IMR-90 (cell line): ENCODE measurements at regions not wholly inside any gene's neighbourhood (a gene's known extent, or its start where the extent isn't known, plus 50 kb on each side); places are given as distances from the start of the nearest gene placed in this dataset.

Source experiments
- ATAC-seq: fragments of 200-7000 bp; cut with Tn5 transposase; 2 replicates; pipeline ENCODE4 v1.9.1; 2020; ENCODE audit warnings: low read depth, mild to moderate bottlenecking, moderate library complexity
- BruUV-seq: library from RNA; stranded (reverse); fragments of 400-500 nt; replicated peaks from 2 replicates; lab custom pipeline; 2021; lab: Mats Ljungman, UMichigan
- CTCF ChIA-PET: fragments of 300-600 bp; formaldehyde crosslinking; extraction: SDS; loops from one replicate; lab custom pipeline; 2021; ENCODE audit warnings: antibody characterized with exemption; lab: Yijun Ruan, JAX
- POLR2A ChIA-PET: fragments of 300-600 bp; sonication (Branson Sonifier 250); formaldehyde crosslinking; loops from one replicate; lab custom pipeline; 2022; ENCODE audit warnings: antibody characterized with exemption; ENCODE audit not compliant: unreplicated experiment; lab: Charles Lee
- DNase-seq: peaks from one replicate; pipeline ENCODE4 v3.0.0; 2013
- H2AFZ ChIP-seq: replicated peaks from 2 replicates; pipeline ENCODE3; 2013; ENCODE audit warnings: low read length, mild to moderate bottlenecking; ENCODE audit not compliant: poor library complexity
- H2AK5ac ChIP-seq: 2 replicates; pipeline ENCODE4 v1.6.1; 2013; ENCODE audit warnings: low read depth, low read length, inconsistent platforms
- H2AK9ac ChIP-seq: replicated peaks from 2 replicates; pipeline ENCODE3; 2013; ENCODE audit warnings: mild to moderate bottlenecking, low read depth, low read length, moderate library complexity; ENCODE audit not compliant: poor library complexity
- H2BK120ac ChIP-seq: 2 replicates; pipeline ENCODE4 v1.6.1; 2013; ENCODE audit warnings: low read depth, low read length, inconsistent platforms
- H2BK15ac ChIP-seq: 3 replicates; pipeline ENCODE4 v1.6.1; 2013; ENCODE audit warnings: low read depth, low read length, inconsistent platforms
- H2BK20ac ChIP-seq: 2 replicates; pipeline ENCODE4 v1.6.1; 2013; ENCODE audit warnings: low read depth, mild to moderate bottlenecking, inconsistent platforms, low read length, moderate library complexity
- H2BK5ac ChIP-seq: 2 replicates; pipeline ENCODE4 v1.6.1; 2013; ENCODE audit warnings: mild to moderate bottlenecking, low read depth, low read length, inconsistent platforms; ENCODE audit not compliant: poor library complexity, severe bottlenecking
- H3K14ac ChIP-seq: replicated peaks from 2 replicates; pipeline ENCODE4 v1.6.1; 2013; ENCODE audit warnings: low read depth, low read length, inconsistent platforms
- H3K18ac ChIP-seq: 2 replicates; pipeline ENCODE4 v1.6.1; 2013; ENCODE audit warnings: low read depth, low read length, control low read depth
- H3K23ac ChIP-seq: 2 replicates; pipeline ENCODE4 v1.6.1; 2013; ENCODE audit warnings: low read depth, low read length, inconsistent platforms
- H3K27ac ChIP-seq: 2 replicates; pipeline ENCODE4 v1.5.1; 2013; ENCODE audit warnings: mild to moderate bottlenecking, control low read depth, low read length; ENCODE audit not compliant: insufficient read depth
- H3K27me3 ChIP-seq: 2 replicates; pipeline ENCODE4 v1.6.1; 2013; ENCODE audit warnings: low read length; ENCODE audit not compliant: control insufficient read depth, insufficient read depth
- H3K36me3 ChIP-seq: 2 replicates; pipeline ENCODE4 v1.6.1; 2013; ENCODE audit warnings: low read length, mixed read lengths; ENCODE audit not compliant: control insufficient read depth, insufficient read depth
- H3K4ac ChIP-seq: 2 replicates; pipeline ENCODE4 v1.6.1; 2013; ENCODE audit warnings: low read depth, low read length, inconsistent platforms
- H3K4me1 ChIP-seq: 2 replicates; pipeline ENCODE4 v1.6.1; 2013; ENCODE audit warnings: low read length, mixed read lengths; ENCODE audit not compliant: control insufficient read depth, insufficient read depth
- H3K4me2 ChIP-seq: 2 replicates; pipeline ENCODE4 v1.6.1; 2013; ENCODE audit warnings: low read depth, mild to moderate bottlenecking, control low read depth, low read length, moderate library complexity
- H3K4me3 ChIP-seq: 2 replicates; pipeline ENCODE4 v1.5.1; 2013; ENCODE audit warnings: low read depth, mild to moderate bottlenecking, control low read depth, low read length, moderate library complexity; ENCODE audit not compliant: insufficient read depth
- H3K56ac ChIP-seq: 2 replicates; pipeline ENCODE4 v1.6.1; 2013; ENCODE audit warnings: low read length, inconsistent platforms; ENCODE audit not compliant: insufficient read depth; ENCODE audit errors: extremely low read depth
- H3K79me1 ChIP-seq, 2 experiments: 2 replicates each; pipeline ENCODE4 v1.6.1; 2013; ENCODE audit warnings: low read length in 2 of 2, inconsistent platforms in 1 of 2, low read depth in 1 of 2
- H3K9ac ChIP-seq: 2 replicates; pipeline ENCODE4 v1.6.1; 2013; ENCODE audit warnings: low read depth, low read length, control low read depth
- H3K9me1 ChIP-seq: 2 replicates; pipeline ENCODE4 v1.6.1; 2013; ENCODE audit warnings: low read length, inconsistent platforms; ENCODE audit not compliant: insufficient read depth
- H3K9me3 ChIP-seq: 2 replicates; pipeline ENCODE4 v1.6.1; 2013; ENCODE audit warnings: low read length; ENCODE audit not compliant: control insufficient read depth, insufficient read depth
- H4K20me1 ChIP-seq: 2 replicates; pipeline ENCODE4 v1.6.1; 2013; ENCODE audit warnings: low read length, inconsistent platforms; ENCODE audit not compliant: insufficient read depth
- H4K5ac ChIP-seq: 2 replicates; pipeline ENCODE4 v1.6.1; 2013; ENCODE audit warnings: mild to moderate bottlenecking, low read depth, low read length, control low read depth
- H4K8ac ChIP-seq, 2 experiments: 2 replicates each; pipeline ENCODE4 v1.6.1; 2013; ENCODE audit warnings: low read depth in 2 of 2, low read length in 2 of 2, control low read depth in 1 of 2, inconsistent platforms in 1 of 2
- H4K91ac ChIP-seq: 2 replicates; pipeline ENCODE4 v1.6.1; 2013; ENCODE audit warnings: low read depth, low read length, inconsistent platforms; ENCODE audit not compliant: insufficient read depth
- BHLHE40 ChIP-seq: fragments of 150-350 bp; IDR thresholded peaks from 2 replicates; pipeline ENCODE4 v1.6.1; 2016; ENCODE audit warnings: mild to moderate bottlenecking, low read depth, low read length
- CEBPB ChIP-seq: IDR thresholded peaks from 2 replicates; pipeline ENCODE4 v1.6.1; 2012; ENCODE audit warnings: low read depth, low read length, improper control_type of control experiment
- CHD1 ChIP-seq: IDR thresholded peaks from 2 replicates; pipeline ENCODE4 v1.6.1; 2012; ENCODE audit warnings: low read depth, low read length, improper control_type of control experiment
- CTCF ChIP-seq: conservative IDR thresholded peaks from 2 replicates; pipeline ENCODE4 v1.5.1; 2012; ENCODE audit warnings: mild to moderate bottlenecking, low read depth, low read length, improper control_type of control experiment
- ELK1 ChIP-seq: fragments of 150-350 bp; IDR thresholded peaks from 2 replicates; pipeline ENCODE4 v1.6.1; 2016; ENCODE audit warnings: low read depth, mild to moderate bottlenecking, low read length, moderate library complexity, borderline replicate concordance
- FOS ChIP-seq: fragments of 150-350 bp; IDR thresholded peaks from 2 replicates; pipeline ENCODE4 v1.6.1; 2016; ENCODE audit warnings: low read depth, low read length
- MAFK ChIP-seq: IDR thresholded peaks from 2 replicates; pipeline ENCODE4 v1.6.1; 2012; ENCODE audit warnings: low read depth, low read length, improper control_type of control experiment
- MAZ ChIP-seq: IDR thresholded peaks from 2 replicates; pipeline ENCODE4 v1.6.1; 2012; ENCODE audit warnings: low read depth, mild to moderate bottlenecking, low read length, improper control_type of control experiment, moderate library complexity, borderline replicate concordance
- NFE2L2 ChIP-seq: fragments of 150-350 bp; IDR thresholded peaks from 2 replicates; pipeline ENCODE4 v1.6.1; 2016; ENCODE audit warnings: low read depth, mild to moderate bottlenecking, low read length
- POLR2A ChIP-seq: IDR thresholded peaks from 2 replicates; pipeline ENCODE4 v1.6.1; 2012; ENCODE audit warnings: mild to moderate bottlenecking, low read depth, low read length
- RCOR1 ChIP-seq: IDR thresholded peaks from 2 replicates; pipeline ENCODE4 v1.6.1; 2012; ENCODE audit warnings: mild to moderate bottlenecking, low read length, improper control_type of control experiment; ENCODE audit not compliant: insufficient replicate concordance
- RFX5 ChIP-seq: IDR thresholded peaks from 2 replicates; pipeline ENCODE4 v1.8.0; 2012; ENCODE audit warnings: low read depth, mild to moderate bottlenecking, low read length, moderate library complexity
- WGBS, 2 experiments: methylation state at CpG; one replicate each; pipeline versions ENCODE4 v1.1.5 to v1.1.7; 2013; ENCODE audit warnings: missing lambda C conversion rate in 2 of 2; ENCODE audit not compliant: insufficient read length in 1 of 2; ENCODE audit errors: extremely low coverage in 2 of 2; 5-methylcytosine and 5-hydroxymethylcytosine counted together
- dilution Hi-C: fragments of 300-500 bp; cut with HindIII; formaldehyde crosslinking; loops from one replicate; pipeline ENCODE4 v1.14.3; 2018; ENCODE audit warnings: low sequenced_read_pairs; ENCODE audit not compliant: unreplicated experiment
- in situ Hi-C: fragments of 300-500 bp; cut with MboI; formaldehyde crosslinking; loops from 3 replicates; pipeline ENCODE4 v1.14.3; 2019; ENCODE audit warnings: low sequenced_read_pairs, inconsistent platforms, mixed read lengths
- intact Hi-C: fragments of 100-400 bp; cut with micrococcal nuclease; formaldehyde crosslinking; loops from 2 replicates; pipeline ENCODE4 v1.10.0; 2022

GRCh38 chr6:51415501-51415900, 596.8 kb downstream of the TFAP2B start:
- dilution Hi-C loops (no loop called here), intact Hi-C loops (no loop called here), in situ Hi-C loops (no loop called here)
- Histone ChIP-seq H3K56ac (no peak overlapping the region), H3K27me3 (no peaks in the 10 kb centered on the region), H3K36me3 (no peaks in the 10 kb centered on the region), H2AFZ (no peak overlapping the region), H3K9me1 (no peaks in the 10 kb centered on the region), H2BK15ac (no peak overlapping the region), H3K9me3 (peaks cover 5% of the 10 kb centered on the region; the same call in 1 of the 2 replicates), H3K9ac (no peak overlapping the region), H3K79me1 (no peaks in the 10 kb centered on the region), H3K4me2 (no peak overlapping the region), H2AK9ac (no peak overlapping the region), H3K27ac (no peak overlapping the region), H2BK20ac (no peak overlapping the region), H3K18ac (no peak overlapping the region), H3K4me3 (no peak overlapping the region), H4K91ac (no peak overlapping the region), H2AK5ac (no peak overlapping the region), H3K23ac (no peak overlapping the region), H2BK120ac (no peak overlapping the region), H4K20me1 (no peaks in the 10 kb centered on the region), H4K5ac (no peak overlapping the region), H4K8ac (no peak overlapping the region), H2BK5ac (no peak overlapping the region), H3K4ac (no peak overlapping the region), H3K14ac (no peak overlapping the region), H3K4me1 (no peaks in the 10 kb centered on the region)
- BruUV-seq = no TSS peak
- no peak for TF ChIP-seq MAFK
- no peak for TF ChIP-seq ELK1
- TF ChIP-seq RFX5 = no peak
- TF ChIP-seq POLR2A = no peak
- TF ChIP-seq MAZ = no peak
- TF ChIP-seq FOS = no peak
- no peak for TF ChIP-seq RCOR1
- TF ChIP-seq CHD1 = no peak
- no peak for TF ChIP-seq CEBPB
- TF ChIP-seq BHLHE40 = no peak
- no peak for TF ChIP-seq CTCF
- no peak for TF ChIP-seq NFE2L2
- no peak for DNase-seq
- no peak for ATAC-seq
- WGBS, 2 experiments = 14% methylated on average over 1 of the region's 3 CpGs; no CpG with 5 or more reads in 1 of the 2 experiments
- POLR2A ChIA-PET = no interaction called here
- CTCF ChIA-PET = no interaction called here
